H1 (cell line): ENCODE measurements at regions not wholly inside any gene's neighbourhood (a gene's known extent, or its start where the extent isn't known, plus 50 kb on each side); places are given as distances from the start of the nearest gene placed in this dataset.

Source experiments
- CTCF ChIA-PET: fragments of 300-600 bp; sonication (Branson Sonifier 250); formaldehyde crosslinking; loops from one replicate; lab custom pipeline; 2021; ENCODE audit not compliant: partially characterized antibody; lab: Charles Lee
- POLR2A ChIA-PET: fragments of 300-600 bp; sonication (Branson Sonifier 250); formaldehyde crosslinking; loops from one replicate; lab custom pipeline; 2021; ENCODE audit warnings: inconsistent platforms; ENCODE audit not compliant: partially characterized antibody; lab: Charles Lee
- DNase-seq, 2 experiments: peaks; one replicate each; pipeline versions ENCODE4 v3.0.0 to v3.0.0-alpha.2; 2010 to 2022; ENCODE audit warnings: low spot score in 2 of 2, low read depth in 1 of 2, mixed read lengths in 1 of 2
- FAIRE-seq: peaks from 2 replicates; lab custom pipeline; 2011; peaks lifted over from hg19 to GRCh38; lab: Jason Lieb, UNC
- H2AFZ ChIP-seq: 2 replicates; pipeline ENCODE4 v1.8.1; 2012; ENCODE audit warnings: low read length, inconsistent platforms
- H2AK5ac ChIP-seq: 2 replicates; pipeline ENCODE4 v1.6.1; 2013; ENCODE audit warnings: low read depth, low read length
- H2BK120ac ChIP-seq: replicated peaks from 2 replicates; pipeline ENCODE3; 2013; ENCODE audit warnings: low read depth, low read length, inconsistent platforms
- H2BK12ac ChIP-seq: 2 replicates; pipeline ENCODE4 v1.6.1; 2013; ENCODE audit warnings: low read depth, low read length
- H2BK15ac ChIP-seq: 2 replicates; pipeline ENCODE4 v1.6.1; 2013; ENCODE audit warnings: low read length
- H2BK20ac ChIP-seq: 2 replicates; pipeline ENCODE4 v1.6.1; 2013; ENCODE audit warnings: low read length
- H2BK5ac ChIP-seq: 2 replicates; pipeline ENCODE4 v1.6.1; 2013; ENCODE audit warnings: low read depth, low read length
- H3K14ac ChIP-seq: 2 replicates; pipeline ENCODE4 v1.6.1; 2013; ENCODE audit warnings: inconsistent platforms; ENCODE audit not compliant: insufficient read length
- H3K18ac ChIP-seq: 2 replicates; pipeline ENCODE4 v1.6.1; 2013; ENCODE audit warnings: low read length; ENCODE audit errors: extremely low read depth
- H3K23ac ChIP-seq: 2 replicates; pipeline ENCODE4 v1.6.1; 2013; ENCODE audit warnings: inconsistent platforms; ENCODE audit not compliant: insufficient read length
- H3K23me2 ChIP-seq: 2 replicates; pipeline ENCODE4 v1.6.1; 2013; ENCODE audit warnings: low read depth, low read length
- H3K27ac ChIP-seq: 2 replicates; pipeline ENCODE4 v1.6.1; 2011; ENCODE audit warnings: low read depth, low read length, inconsistent platforms
- H3K27me3 ChIP-seq, 4 experiments: replicated peaks in 1 of 4; 1 replicate in 1 of 4; 2 replicates in 3 of 4; pipeline versions ENCODE4 v1.6.1 to v1.8.1; 2011 to 2013; ENCODE audit warnings: low read length in 3 of 4, mild to moderate bottlenecking in 3 of 4, inconsistent platforms in 2 of 4, mixed read lengths in 2 of 4, moderate library complexity in 1 of 4; ENCODE audit not compliant: control insufficient read depth in 3 of 4, insufficient read depth in 3 of 4; ENCODE audit errors: extremely low read depth in 1 of 4
- H3K36me3 ChIP-seq, 4 experiments: 2 replicates each; pipeline versions ENCODE4 v1.6.1 to v1.8.1; 2011 to 2013; ENCODE audit warnings: mild to moderate bottlenecking in 4 of 4, low read length in 3 of 4, moderate library complexity in 2 of 4, control low read depth in 1 of 4, inconsistent platforms in 1 of 4; ENCODE audit not compliant: insufficient read depth in 4 of 4, control insufficient read depth in 2 of 4
- H3K4ac ChIP-seq: replicated peaks from 2 replicates; pipeline ENCODE3; 2013; ENCODE audit warnings: low read length, low read depth, mixed read lengths, inconsistent platforms; ENCODE audit not compliant: insufficient read length
- H3K4me1 ChIP-seq, 4 experiments: replicated peaks in 1 of 4; 1 replicate in 1 of 4; 2 replicates in 3 of 4; pipeline versions ENCODE4 v1.6.1 to v1.8.1; 2011 to 2013; ENCODE audit warnings: low read length in 3 of 4, inconsistent platforms in 2 of 4, mixed read lengths in 1 of 4; ENCODE audit not compliant: insufficient read depth in 4 of 4, control insufficient read depth in 3 of 4
- H3K4me2 ChIP-seq, 2 experiments: 2 replicates each; pipeline versions ENCODE4 v1.6.1 to v1.8.1; 2011 to 2013; ENCODE audit warnings: low read depth in 2 of 2, low read length in 2 of 2, control low read depth in 1 of 2, inconsistent platforms in 1 of 2, mild to moderate bottlenecking in 1 of 2; ENCODE audit not compliant: insufficient read depth in 1 of 2
- H3K4me3 ChIP-seq, 4 experiments: fragments of 200-600, 300-600 bp in 1 of 4; sonication (generic), shearing (Covaris generic), sonication (Bioruptor Twin) in 1 of 4; 2 replicates each; pipeline versions ENCODE4 v1.5.1 to v1.8.1; 2011 to 2016; ENCODE audit warnings: low read length in 4 of 4, low read depth in 3 of 4, control low read depth in 2 of 4, inconsistent platforms in 2 of 4, mild to moderate bottlenecking in 2 of 4, mixed read lengths in 1 of 4, moderate library complexity in 1 of 4; ENCODE audit not compliant: insufficient read depth in 2 of 4; ENCODE audit errors: extremely low read depth in 1 of 4
- H3K56ac ChIP-seq: replicated peaks from 2 replicates; pipeline ENCODE3; 2013; ENCODE audit warnings: low read depth, mild to moderate bottlenecking, mixed read lengths, low read length, inconsistent platforms; ENCODE audit not compliant: insufficient read length
- H3K79me1 ChIP-seq: 2 replicates; pipeline ENCODE4 v1.6.1; 2013; ENCODE audit warnings: low read depth, low read length, control low read depth
- H3K79me2 ChIP-seq, 2 experiments: 2 replicates each; pipeline versions ENCODE4 v1.6.1 to v1.8.1; 2012 to 2013; ENCODE audit warnings: low read length in 2 of 2, mild to moderate bottlenecking in 2 of 2, inconsistent platforms in 1 of 2; ENCODE audit not compliant: insufficient read depth in 2 of 2, control insufficient read depth in 1 of 2
- H3K9ac ChIP-seq, 4 experiments: replicated peaks in 1 of 4; 1 replicate in 1 of 4; 2 replicates in 3 of 4; pipeline versions ENCODE4 v1.6.1 to v1.8.1; 2011 to 2013; ENCODE audit warnings: low read depth in 3 of 4, low read length in 3 of 4, control low read depth in 2 of 4, mild to moderate bottlenecking in 2 of 4, moderate library complexity in 2 of 4, inconsistent platforms in 1 of 4; ENCODE audit errors: extremely low read depth in 1 of 4
- H3K9me3 ChIP-seq, 2 experiments: 2 replicates each; pipeline versions ENCODE4 v1.6.1 to v1.8.1; 2012 to 2013; ENCODE audit warnings: mild to moderate bottlenecking in 2 of 2, moderate library complexity in 2 of 2, control low read depth in 1 of 2, inconsistent platforms in 1 of 2, low read depth in 1 of 2, low read length in 1 of 2, mixed read lengths in 1 of 2; ENCODE audit not compliant: insufficient read depth in 2 of 2
- H4K20me1 ChIP-seq, 2 experiments: replicated peaks in 1 of 2; 2 replicates each; pipeline versions ENCODE3 to v1.8.1; 2011 to 2013; ENCODE audit warnings: inconsistent platforms in 2 of 2, low read length in 2 of 2, mild to moderate bottlenecking in 1 of 2; ENCODE audit not compliant: insufficient read depth in 2 of 2, control insufficient read depth in 1 of 2
- H4K5ac ChIP-seq: 2 replicates; pipeline ENCODE4 v1.6.1; 2013; ENCODE audit warnings: low read length, low read depth, mixed read lengths, inconsistent platforms; ENCODE audit not compliant: insufficient read length
- H4K8ac ChIP-seq: 2 replicates; pipeline ENCODE4 v1.8.0; 2013; ENCODE audit warnings: mild to moderate bottlenecking, moderate library complexity, low read length, inconsistent platforms; ENCODE audit not compliant: insufficient read depth; ENCODE audit errors: extremely low read depth
- H4K91ac ChIP-seq: replicated peaks from 2 replicates; pipeline ENCODE3; 2013; ENCODE audit warnings: low read length, mixed read lengths, inconsistent platforms; ENCODE audit not compliant: insufficient read length
- EP300 ChIP-seq, 2 experiments: IDR thresholded peaks; 1 replicate in 1 of 2; 2 replicates in 1 of 2; pipeline ENCODE4 v1.6.1; 2011 to 2012; ENCODE audit warnings: low read depth in 2 of 2, low read length in 2 of 2, mild to moderate bottlenecking in 2 of 2, borderline replicate concordance in 1 of 2, inconsistent platforms in 1 of 2, moderate library complexity in 1 of 2
- WGBS, 2 experiments: shearing (Covaris generic) in 1 of 2; methylation state at CpG; one replicate each; pipeline versions ENCODE4 v1.1.6 to v1.1.7; 2013 to 2015; ENCODE audit warnings: low lambda C conversion rate in 2 of 2, mixed read lengths in 2 of 2, inconsistent platforms in 1 of 2, low coverage in 1 of 2, missing lambda C conversion rate in 1 of 2; ENCODE audit not compliant: insufficient replicate concordance in 2 of 2, insufficient coverage in 1 of 2, insufficient read length in 1 of 2; ENCODE audit errors: extremely low coverage in 1 of 2, missing lambda C conversion rate in 1 of 2; 5-methylcytosine and 5-hydroxymethylcytosine counted together

DNA sequence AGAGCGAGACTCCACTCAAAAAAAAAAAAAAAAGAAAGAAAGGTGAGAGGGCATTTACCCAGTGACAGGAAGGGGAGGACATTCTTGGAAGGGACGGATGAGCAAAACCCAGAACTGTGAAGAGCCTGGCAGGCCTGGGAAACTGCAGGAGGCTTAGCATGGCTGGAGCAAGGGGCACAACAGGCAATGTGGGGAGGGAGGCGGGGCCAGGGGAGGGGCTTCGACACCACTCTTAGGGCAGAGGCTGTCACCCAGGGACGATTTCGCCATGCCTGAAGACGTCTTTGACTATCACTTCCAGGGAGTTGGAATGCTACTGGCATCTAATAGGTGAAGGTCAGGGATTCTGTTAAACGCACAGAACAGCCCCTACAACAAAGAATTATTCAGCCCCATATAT is 184.0 kb downstream of the HUNK start:
- no peak overlapping the region for H2AFZ ChIP-seq
- no peaks in the 10 kb centered on the region for H3K9me3 ChIP-seq
- H3K23ac ChIP-seq = no peak overlapping the region
- H2BK15ac ChIP-seq = no peak overlapping the region
- no peaks in the 10 kb centered on the region for H3K4me1 ChIP-seq
- H4K5ac ChIP-seq = no peak overlapping the region
- FAIRE-seq (no peak), DNase-seq (no peak)
- no peak overlapping the region for H2AK5ac ChIP-seq
- H2BK12ac ChIP-seq = no peak overlapping the region
- H3K23me2 ChIP-seq = no peaks in the 10 kb centered on the region
- no peaks in the 10 kb centered on the region for H4K20me1 ChIP-seq
- no peak overlapping the region for H3K4me3 ChIP-seq
- no peaks in the 10 kb centered on the region for H3K36me3 ChIP-seq
- TF ChIP-seq EP300 (IDR thresholded peaks at IDR 0.05; ENCODE audit: borderline replicate concordance in 1 of 2, low read depth in 2 of 2, low read length in 2 of 2) = no peak
- H3K18ac ChIP-seq = no peak overlapping the region
- no peak overlapping the region for H2BK5ac ChIP-seq
- no peak overlapping the region for H2BK20ac ChIP-seq
- H3K14ac ChIP-seq = no peak overlapping the region
- H4K8ac ChIP-seq = no peak overlapping the region
- no peak overlapping the region for H3K56ac ChIP-seq
- no peak overlapping the region for H3K27ac ChIP-seq
- no peak overlapping the region for H3K9ac ChIP-seq
- no peak overlapping the region for H3K4ac ChIP-seq
- no peak overlapping the region for H4K91ac ChIP-seq
- POLR2A ChIA-PET = no interaction called here
- H3K4me2 ChIP-seq = no peak overlapping the region
- H3K79me2 ChIP-seq = no peaks in the 10 kb centered on the region
- CTCF ChIA-PET = interaction anchor here (0.7 to 1.2 kb wide), 3 partner anchors 43 to 191 kb away, joined by 3 read pairs; no protein-coding TSS in a partner anchor
- no peaks in the 10 kb centered on the region for H3K79me1 ChIP-seq
- no peak overlapping the region for H2BK120ac ChIP-seq
- 60% methylated on average over 4 of the region's 8 CpGs; no CpG with 5 or more reads in 1 of the 2 experiments for WGBS, 2 experiments
- no peaks in the 10 kb centered on the region for H3K27me3 ChIP-seq
